ENCODE measurements at regions not wholly inside any gene's neighbourhood (a gene's known extent, or its start where the extent isn't known, plus 50 kb on each side); places are given as distances from the start of the nearest gene placed in this dataset.

DNA sequence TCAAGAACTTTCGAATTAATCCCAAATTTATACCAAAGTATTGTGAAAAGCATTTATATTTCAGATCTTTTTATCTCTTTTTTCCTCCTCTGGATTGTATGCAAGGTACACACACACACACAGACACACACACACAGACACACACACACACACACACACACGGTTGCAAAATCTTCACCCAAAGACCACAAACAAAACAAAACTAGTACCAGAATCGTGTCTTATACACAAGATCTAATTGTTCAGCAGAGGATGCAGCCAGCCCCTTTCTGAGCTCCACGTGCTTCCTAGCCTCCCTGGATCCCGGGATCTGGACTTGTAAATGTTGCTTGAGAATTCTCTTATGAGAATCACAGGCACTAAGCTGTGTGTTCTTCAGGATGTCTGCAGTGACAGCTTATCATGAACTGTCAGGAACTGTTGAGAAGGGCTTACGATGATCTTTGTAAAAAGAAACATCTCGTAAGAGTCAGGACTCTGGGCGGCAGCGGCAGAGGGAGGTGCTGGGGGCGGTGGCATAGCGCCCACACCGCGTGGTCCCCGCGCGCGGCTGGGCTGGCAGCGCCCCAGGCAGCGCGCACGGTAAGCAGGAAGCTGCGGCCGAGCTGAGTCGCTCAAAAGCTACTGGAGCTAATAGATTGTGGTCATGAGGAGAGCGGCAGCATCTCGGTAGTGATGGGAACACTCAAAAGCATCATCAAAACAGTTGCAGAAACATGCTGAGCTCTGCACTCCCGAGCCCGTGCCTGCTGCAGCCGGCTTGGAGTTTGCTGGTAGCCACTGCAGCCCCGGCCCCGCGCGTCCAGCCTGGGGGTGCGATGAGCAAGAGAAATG lies 277.6 kb downstream of the GATA3 start:
- no peak overlapping the region for H3K9ac ChIP-seq (ENCODE audit: low read depth, low read length)
- no peaks in the 10 kb centered on the region for H3K27me3 ChIP-seq (ENCODE audit: control insufficient read depth, insufficient read depth, low read length)
- CTCF ChIA-PET: interaction anchor here (0.7 kb wide), 1 partner anchor 430 kb away, joined by 3 read pairs; no protein-coding TSS in a partner anchor
- H3K14ac ChIP-seq (replicated peaks; ENCODE audit: low read depth, low read length): no peak overlapping the region
- H3K4ac ChIP-seq (ENCODE audit: low read depth, low read length): no peak overlapping the region
- no peak overlapping the region for H3K56ac ChIP-seq (ENCODE audit: extremely low read depth, insufficient read depth, low read length)
- H2AK5ac ChIP-seq (ENCODE audit: low read depth, low read length): no peak overlapping the region
- intact Hi-C loops (cut with micrococcal nuclease) (no loop called here), in situ Hi-C loops (cut with MboI; ENCODE audit: low sequenced_read_pairs) (no loop called here), dilution Hi-C loops (cut with HindIII; ENCODE audit: low sequenced_read_pairs, unreplicated experiment) (no loop called here)
- ATAC-seq (ENCODE audit: low read depth) (peak; percentile 44), DNase-seq (peak; percentile 7)
- no peaks in the 10 kb centered on the region for H3K79me1 ChIP-seq (ENCODE audit: low read depth in 1 of 2, low read length in 2 of 2)
- no peak overlapping the region for H3K23ac ChIP-seq (ENCODE audit: low read depth, low read length)
- H3K9me3 ChIP-seq (ENCODE audit: control insufficient read depth, insufficient read depth, low read length): peaks cover 12% of the 10 kb centered on the region
- no TSS peak for BruUV-seq (replicated peaks)
- H2AFZ ChIP-seq (replicated peaks; ENCODE audit: low read length, poor library complexity): peak overlapping the region; percentile 18
- H4K5ac ChIP-seq (ENCODE audit: low read depth, low read length): no peak overlapping the region
- H3K9me1 ChIP-seq (ENCODE audit: insufficient read depth, low read length): no peaks in the 10 kb centered on the region
- H2BK15ac ChIP-seq (ENCODE audit: low read depth, low read length): no peak overlapping the region
- no peak overlapping the region for H3K18ac ChIP-seq (ENCODE audit: low read depth, low read length)
- POLR2A ChIA-PET (ENCODE audit: unreplicated experiment): no interaction called here
- no peak overlapping the region for H4K91ac ChIP-seq (ENCODE audit: insufficient read depth, low read depth, low read length)
- H2BK5ac ChIP-seq (ENCODE audit: low read depth, low read length, poor library complexity, severe bottlenecking): no peak overlapping the region
- H4K8ac ChIP-seq (ENCODE audit: low read depth in 2 of 2, low read length in 2 of 2): no peak overlapping the region
- H4K20me1 ChIP-seq (ENCODE audit: insufficient read depth, low read length): no peaks in the 10 kb centered on the region
- H2BK120ac ChIP-seq (ENCODE audit: low read depth, low read length): no peak overlapping the region
- H2AK9ac ChIP-seq (replicated peaks; ENCODE audit: low read depth, low read length, poor library complexity): no peak overlapping the region
- no peaks in the 10 kb centered on the region for H3K36me3 ChIP-seq (ENCODE audit: control insufficient read depth, insufficient read depth, low read length)
- 0% methylated on average over 7 of the region's 34 CpGs; no CpG with 5 or more reads in 1 of the 2 experiments for WGBS, 2 experiments (ENCODE audit: extremely low coverage in 2 of 2, insufficient read length in 1 of 2)
- no peak overlapping the region for H2BK20ac ChIP-seq (ENCODE audit: low read depth, low read length)
- H3K4me1 ChIP-seq (ENCODE audit: control insufficient read depth, insufficient read depth, low read length): no peaks in the 10 kb centered on the region
- H3K4me2 ChIP-seq (ENCODE audit: low read depth, low read length): peak overlapping the region; percentile 54
- peak overlapping the region; percentile 15; the same call in 1 of the 2 replicates for H3K4me3 ChIP-seq (ENCODE audit: insufficient read depth, low read depth, low read length)
- no peak overlapping the region for H3K27ac ChIP-seq (ENCODE audit: insufficient read depth, low read length)
- TF ChIP-seq NFE2L2 (IDR thresholded peaks at IDR 0.05; ENCODE audit: low read depth, low read length) (no peak), CEBPB (IDR thresholded peaks at IDR 0.05; ENCODE audit: low read depth, low read length) (no peak), FOS (IDR thresholded peaks at IDR 0.05; ENCODE audit: low read depth, low read length) (no peak), MAFK (IDR thresholded peaks at IDR 0.05; ENCODE audit: low read depth, low read length) (no peak), RAD21 (IDR thresholded peaks at IDR 0.05; ENCODE audit: low read length) (no peak), RCOR1 (IDR thresholded peaks at IDR 0.05; ENCODE audit: insufficient replicate concordance, low read length) (no peak), SMC3 (IDR thresholded peaks at IDR 0.05; ENCODE audit: low read depth, low read length) (no peak), RFX5 (IDR thresholded peaks at IDR 0.05; ENCODE audit: low read depth, low read length) (no peak), CHD1 (IDR thresholded peaks at IDR 0.05; ENCODE audit: low read depth, low read length) (no peak), BHLHE40 (IDR thresholded peaks at IDR 0.05; ENCODE audit: low read depth, low read length) (no peak), MAZ (IDR thresholded peaks at IDR 0.05; ENCODE audit: borderline replicate concordance, low read depth, low read length) (no peak), MXI1 (IDR thresholded peaks at IDR 0.05; ENCODE audit: borderline replicate concordance, low read depth, low read length) (no peak)
- TF ChIP-seq, protein P1, sequence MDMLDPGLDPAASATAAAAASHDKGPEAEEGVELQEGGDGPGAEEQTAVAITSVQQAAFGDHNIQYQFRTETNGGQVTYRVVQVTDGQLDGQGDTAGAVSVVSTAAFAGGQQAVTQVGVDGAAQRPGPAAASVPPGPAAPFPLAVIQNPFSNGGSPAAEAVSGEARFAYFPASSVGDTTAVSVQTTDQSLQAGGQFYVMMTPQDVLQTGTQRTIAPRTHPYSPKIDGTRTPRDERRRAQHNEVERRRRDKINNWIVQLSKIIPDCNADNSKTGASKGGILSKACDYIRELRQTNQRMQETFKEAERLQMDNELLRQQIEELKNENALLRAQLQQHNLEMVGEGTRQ (IDR thresholded peaks at IDR 0.05; ENCODE audit: low read depth, low read length): no peak
- TF ChIP-seq, protein P2, sequence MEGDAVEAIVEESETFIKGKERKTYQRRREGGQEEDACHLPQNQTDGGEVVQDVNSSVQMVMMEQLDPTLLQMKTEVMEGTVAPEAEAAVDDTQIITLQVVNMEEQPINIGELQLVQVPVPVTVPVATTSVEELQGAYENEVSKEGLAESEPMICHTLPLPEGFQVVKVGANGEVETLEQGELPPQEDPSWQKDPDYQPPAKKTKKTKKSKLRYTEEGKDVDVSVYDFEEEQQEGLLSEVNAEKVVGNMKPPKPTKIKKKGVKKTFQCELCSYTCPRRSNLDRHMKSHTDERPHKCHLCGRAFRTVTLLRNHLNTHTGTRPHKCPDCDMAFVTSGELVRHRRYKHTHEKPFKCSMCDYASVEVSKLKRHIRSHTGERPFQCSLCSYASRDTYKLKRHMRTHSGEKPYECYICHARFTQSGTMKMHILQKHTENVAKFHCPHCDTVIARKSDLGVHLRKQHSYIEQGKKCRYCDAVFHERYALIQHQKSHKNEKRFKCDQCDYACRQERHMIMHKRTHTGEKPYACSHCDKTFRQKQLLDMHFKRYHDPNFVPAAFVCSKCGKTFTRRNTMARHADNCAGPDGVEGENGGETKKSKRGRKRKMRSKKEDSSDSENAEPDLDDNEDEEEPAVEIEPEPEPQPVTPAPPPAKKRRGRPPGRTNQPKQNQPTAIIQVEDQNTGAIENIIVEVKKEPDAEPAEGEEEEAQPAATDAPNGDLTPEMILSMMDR (conservative IDR thresholded peaks at IDR 0.05; ENCODE audit: low read depth, low read length): no peak
- TF ChIP-seq, protein P3, sequence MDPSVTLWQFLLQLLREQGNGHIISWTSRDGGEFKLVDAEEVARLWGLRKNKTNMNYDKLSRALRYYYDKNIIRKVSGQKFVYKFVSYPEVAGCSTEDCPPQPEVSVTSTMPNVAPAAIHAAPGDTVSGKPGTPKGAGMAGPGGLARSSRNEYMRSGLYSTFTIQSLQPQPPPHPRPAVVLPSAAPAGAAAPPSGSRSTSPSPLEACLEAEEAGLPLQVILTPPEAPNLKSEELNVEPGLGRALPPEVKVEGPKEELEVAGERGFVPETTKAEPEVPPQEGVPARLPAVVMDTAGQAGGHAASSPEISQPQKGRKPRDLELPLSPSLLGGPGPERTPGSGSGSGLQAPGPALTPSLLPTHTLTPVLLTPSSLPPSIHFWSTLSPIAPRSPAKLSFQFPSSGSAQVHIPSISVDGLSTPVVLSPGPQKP (IDR thresholded peaks at IDR 0.05; ENCODE audit: borderline replicate concordance, low read depth, low read length): no peak

Data from IMR-90 (cell line).